ENCODE measurements at regions not wholly inside any gene's neighbourhood (a gene's known extent, or its start where the extent isn't known, plus 50 kb on each side); places are given as distances from the start of the nearest gene placed in this dataset.

DNA sequence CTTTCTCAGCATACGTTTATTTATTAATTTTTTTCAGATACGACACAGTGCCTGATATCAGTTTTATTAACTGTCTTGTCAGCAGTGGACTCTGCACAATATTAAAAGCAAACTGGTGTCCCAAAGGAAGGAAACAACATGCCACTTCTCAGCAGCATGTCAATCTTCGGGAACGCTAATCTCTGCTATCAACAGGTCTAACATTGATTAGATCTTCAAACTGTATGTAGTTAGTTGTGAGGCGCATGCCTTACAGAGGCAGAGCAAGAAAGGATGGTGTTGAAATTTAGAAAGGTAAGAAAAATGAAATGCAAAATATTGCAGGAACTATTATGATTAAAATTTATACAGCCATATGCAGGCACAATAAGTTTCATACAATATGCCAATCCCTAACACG, 233.7 kb upstream of the NDST3 start:
- Histone ChIP-seq H3K27me3 (ENCODE audit: control insufficient read depth in 2 of 2, insufficient read depth in 2 of 2, low read length in 2 of 2) (no peaks in the 10 kb centered on the region), H3K9ac (ENCODE audit: low read depth in 1 of 2, low read length in 2 of 2) (no peak overlapping the region), H3K4me3 (ENCODE audit: low read length in 2 of 2) (no peak overlapping the region), H3K4me1 (ENCODE audit: control insufficient read depth in 2 of 2, insufficient read depth in 2 of 2, low read length in 2 of 2) (no peaks in the 10 kb centered on the region), H3K9me3 (ENCODE audit: control insufficient read depth in 2 of 2, low read length in 2 of 2) (no peaks in the 10 kb centered on the region), H3K36me3 (ENCODE audit: control insufficient read depth in 2 of 2, insufficient read depth in 2 of 2, low read length in 2 of 2) (no peaks in the 10 kb centered on the region), H3K27ac (ENCODE audit: low read depth in 2 of 2, low read length in 2 of 2) (no peak overlapping the region)

DNA sequence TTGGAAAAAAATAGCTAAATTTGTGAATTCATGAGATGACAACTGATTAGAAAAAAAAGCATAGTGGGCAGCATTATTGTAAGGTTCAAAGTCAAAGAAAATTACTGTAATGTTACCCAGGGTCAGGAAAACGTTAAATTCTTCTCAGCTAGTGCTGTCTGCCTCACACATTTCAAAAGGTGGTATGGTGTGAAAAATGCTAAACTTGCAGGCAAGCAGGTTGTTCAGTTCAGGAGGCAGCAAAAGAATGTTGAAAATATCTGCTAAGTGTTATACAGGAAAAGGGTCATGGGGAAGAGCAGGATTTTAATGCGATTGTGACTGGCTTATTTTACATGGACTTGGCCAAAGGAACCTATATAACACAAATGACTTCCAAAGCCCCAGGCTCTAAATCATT, 232.5 kb upstream of the NDST3 start:
- no peak overlapping the region for H3K4me3 ChIP-seq (ENCODE audit: low read length in 2 of 2)
- no peaks in the 10 kb centered on the region for H3K36me3 ChIP-seq (ENCODE audit: control insufficient read depth in 2 of 2, insufficient read depth in 2 of 2, low read length in 2 of 2)
- no peaks in the 10 kb centered on the region for H3K27me3 ChIP-seq (ENCODE audit: control insufficient read depth in 2 of 2, insufficient read depth in 2 of 2, low read length in 2 of 2)
- no peaks in the 10 kb centered on the region for H3K4me1 ChIP-seq (ENCODE audit: control insufficient read depth in 2 of 2, insufficient read depth in 2 of 2, low read length in 2 of 2)
- H3K9me3 ChIP-seq (ENCODE audit: control insufficient read depth in 2 of 2, low read length in 2 of 2): no peaks in the 10 kb centered on the region
- no peak overlapping the region for H3K9ac ChIP-seq (ENCODE audit: low read depth in 1 of 2, low read length in 2 of 2)
- no peak overlapping the region for H3K27ac ChIP-seq (ENCODE audit: low read depth in 2 of 2, low read length in 2 of 2)

DNA sequence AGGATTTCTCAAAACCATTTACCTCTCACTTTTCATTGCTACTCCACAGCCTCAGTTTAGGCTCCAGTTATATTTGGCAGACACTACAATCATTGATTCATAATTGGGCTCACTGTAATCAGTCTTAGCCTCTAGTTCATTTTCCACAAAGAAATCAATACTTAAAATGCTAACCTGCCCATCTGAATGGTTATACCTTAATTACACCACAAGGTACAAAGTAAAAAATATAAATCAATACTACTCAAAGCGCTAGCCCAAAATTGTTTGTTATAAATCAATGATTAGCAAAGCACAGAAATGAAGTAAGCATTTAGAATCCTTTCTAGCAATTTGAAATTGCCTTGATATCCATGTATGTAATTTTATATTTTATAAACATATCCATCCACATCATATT, 222.6 kb upstream of the NDST3 start:
- Histone ChIP-seq H3K36me3 (ENCODE audit: control insufficient read depth in 2 of 2, insufficient read depth in 2 of 2, low read length in 2 of 2) (no peaks in the 10 kb centered on the region), H3K4me3 (ENCODE audit: low read length in 2 of 2) (no peak overlapping the region), H3K4me1 (ENCODE audit: control insufficient read depth in 2 of 2, insufficient read depth in 2 of 2, low read length in 2 of 2) (no peaks in the 10 kb centered on the region), H3K27ac (ENCODE audit: low read depth in 2 of 2, low read length in 2 of 2) (no peak overlapping the region), H3K9ac (ENCODE audit: low read depth in 1 of 2, low read length in 2 of 2) (no peak overlapping the region), H3K27me3 (ENCODE audit: control insufficient read depth in 2 of 2, insufficient read depth in 2 of 2, low read length in 2 of 2) (no peaks in the 10 kb centered on the region), H3K9me3 (ENCODE audit: control insufficient read depth in 2 of 2, low read length in 2 of 2) (no peaks in the 10 kb centered on the region)

DNA sequence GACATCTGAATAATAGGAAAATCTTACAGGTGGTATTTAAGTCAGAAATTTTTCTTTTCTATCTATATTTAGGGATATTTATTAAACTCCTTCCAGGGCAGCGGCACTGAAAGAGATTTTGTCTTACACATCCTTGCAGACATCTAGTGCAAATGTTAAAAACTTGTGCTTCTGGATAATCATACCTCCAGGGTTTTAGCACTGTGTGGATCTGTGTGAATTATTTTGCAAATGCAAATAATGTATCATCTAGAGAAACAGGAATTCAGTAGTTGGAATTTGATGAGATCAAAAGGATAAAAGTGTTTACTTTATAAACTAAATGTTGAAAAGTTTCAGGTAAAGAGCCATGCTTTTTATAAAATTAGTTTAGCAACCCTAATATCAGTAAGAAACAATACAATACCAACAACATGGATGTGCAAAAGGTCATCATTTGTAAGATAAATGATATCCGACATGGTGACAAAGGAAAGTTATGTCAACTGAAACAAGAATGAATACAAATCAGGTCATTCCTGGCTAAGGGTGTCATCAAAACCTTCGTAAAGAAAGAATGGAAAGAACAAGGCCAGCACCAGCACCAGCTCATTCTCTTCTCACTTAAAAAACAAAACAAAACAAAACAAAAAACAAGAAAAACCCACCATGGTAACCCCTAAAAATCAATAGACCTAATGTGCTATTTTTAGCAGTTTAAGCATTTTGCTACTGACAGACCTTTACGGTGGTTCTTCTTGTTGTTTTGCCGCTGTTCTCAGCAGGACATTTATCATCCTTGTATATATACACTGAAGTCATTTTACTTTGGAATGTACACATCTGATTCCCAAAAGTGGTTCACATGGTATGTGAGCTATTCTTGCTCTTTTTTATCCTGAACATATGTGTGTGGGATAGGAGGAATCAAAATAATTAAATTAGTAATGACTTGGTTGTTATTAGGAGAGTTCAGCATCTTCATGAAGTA, 219.7 kb upstream of the NDST3 start:
- H3K36me3 ChIP-seq (ENCODE audit: control insufficient read depth in 2 of 2, insufficient read depth in 2 of 2, low read length in 2 of 2): no peaks in the 10 kb centered on the region
- no peaks in the 10 kb centered on the region for H3K9me3 ChIP-seq (ENCODE audit: control insufficient read depth in 2 of 2, low read length in 2 of 2)
- H3K4me1 ChIP-seq (ENCODE audit: control insufficient read depth in 2 of 2, insufficient read depth in 2 of 2, low read length in 2 of 2): no peaks in the 10 kb centered on the region
- H3K9ac ChIP-seq (ENCODE audit: low read depth in 1 of 2, low read length in 2 of 2): no peak overlapping the region
- no peak overlapping the region for H3K4me3 ChIP-seq (ENCODE audit: low read length in 2 of 2)
- no peaks in the 10 kb centered on the region for H3K27me3 ChIP-seq (ENCODE audit: control insufficient read depth in 2 of 2, insufficient read depth in 2 of 2, low read length in 2 of 2)
- no peak overlapping the region for H3K27ac ChIP-seq (ENCODE audit: low read depth in 2 of 2, low read length in 2 of 2)

DNA sequence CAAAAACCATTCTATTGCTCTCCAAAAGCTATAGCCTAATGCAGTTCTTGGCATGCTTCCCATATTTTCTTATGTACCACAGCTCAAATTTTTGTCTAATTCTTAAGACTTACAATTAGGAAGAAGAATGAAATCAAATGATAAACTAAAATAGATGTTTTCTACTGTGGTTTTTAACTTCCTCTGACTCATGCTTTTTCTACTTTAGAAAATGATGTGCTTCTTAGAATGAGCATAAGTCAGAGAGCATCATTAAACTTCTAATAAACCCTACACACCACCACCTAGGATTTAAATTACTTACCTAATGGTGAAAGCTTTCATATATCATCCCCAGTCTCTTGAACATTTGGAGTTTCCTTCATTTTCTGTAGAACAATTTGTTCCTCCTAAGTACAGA, 217.0 kb upstream of the NDST3 start:
- H3K4me1 ChIP-seq (ENCODE audit: control insufficient read depth in 2 of 2, insufficient read depth in 2 of 2, low read length in 2 of 2): no peaks in the 10 kb centered on the region
- no peaks in the 10 kb centered on the region for H3K9me3 ChIP-seq (ENCODE audit: control insufficient read depth in 2 of 2, low read length in 2 of 2)
- H3K27ac ChIP-seq (ENCODE audit: low read depth in 2 of 2, low read length in 2 of 2): no peak overlapping the region
- no peak overlapping the region for H3K9ac ChIP-seq (ENCODE audit: low read depth in 1 of 2, low read length in 2 of 2)
- H3K4me3 ChIP-seq (ENCODE audit: low read length in 2 of 2): no peak overlapping the region
- no peaks in the 10 kb centered on the region for H3K27me3 ChIP-seq (ENCODE audit: control insufficient read depth in 2 of 2, insufficient read depth in 2 of 2, low read length in 2 of 2)
- no peaks in the 10 kb centered on the region for H3K36me3 ChIP-seq (ENCODE audit: control insufficient read depth in 2 of 2, insufficient read depth in 2 of 2, low read length in 2 of 2)

DNA sequence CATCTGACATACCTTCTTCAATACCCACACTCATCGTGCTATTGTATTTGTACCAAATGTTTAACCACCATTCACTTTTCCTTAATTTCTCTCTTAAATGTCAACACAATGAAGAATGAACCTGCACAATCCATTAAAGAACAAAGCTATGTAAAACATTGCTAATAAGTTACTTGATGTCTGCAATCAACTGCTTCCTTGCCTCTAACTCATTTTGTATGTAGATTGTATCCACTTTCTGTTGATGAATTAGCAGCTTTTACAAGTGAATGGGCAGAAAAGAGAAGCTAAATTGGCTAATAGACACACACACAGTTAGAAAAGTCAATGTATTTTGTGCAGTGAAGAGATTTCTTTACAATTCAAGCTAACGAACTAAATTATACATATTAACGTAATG, 212.5 kb upstream of the NDST3 start:
- no peaks in the 10 kb centered on the region for H3K27me3 ChIP-seq (ENCODE audit: control insufficient read depth in 2 of 2, insufficient read depth in 2 of 2, low read length in 2 of 2)
- no peaks in the 10 kb centered on the region for H3K9me3 ChIP-seq (ENCODE audit: control insufficient read depth in 2 of 2, low read length in 2 of 2)
- H3K36me3 ChIP-seq (ENCODE audit: control insufficient read depth in 2 of 2, insufficient read depth in 2 of 2, low read length in 2 of 2): no peaks in the 10 kb centered on the region
- H3K9ac ChIP-seq (ENCODE audit: low read depth in 1 of 2, low read length in 2 of 2): no peak overlapping the region
- H3K4me3 ChIP-seq (ENCODE audit: low read length in 2 of 2): no peak overlapping the region
- H3K27ac ChIP-seq (ENCODE audit: low read depth in 2 of 2, low read length in 2 of 2): no peak overlapping the region
- no peaks in the 10 kb centered on the region for H3K4me1 ChIP-seq (ENCODE audit: control insufficient read depth in 2 of 2, insufficient read depth in 2 of 2, low read length in 2 of 2)

DNA sequence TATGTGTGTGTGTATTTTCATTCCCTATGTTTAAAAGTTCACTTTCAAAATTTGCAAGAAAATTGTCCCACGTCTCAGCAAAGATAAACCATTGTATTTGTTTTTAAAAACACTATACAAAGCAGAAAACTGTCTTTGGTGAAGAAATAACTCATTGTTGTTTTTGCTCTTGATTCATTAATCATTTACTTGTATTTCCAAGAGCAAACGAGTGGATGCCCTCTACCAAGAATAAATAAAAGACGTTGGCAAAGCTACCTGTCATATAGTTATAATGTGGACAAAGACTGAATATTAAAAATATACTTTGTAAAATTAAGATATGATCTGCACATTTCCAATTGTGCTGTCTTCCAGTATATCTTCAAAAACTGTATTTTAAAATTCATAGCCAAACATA, 210.9 kb upstream of the NDST3 start:
- no peaks in the 10 kb centered on the region for H3K4me1 ChIP-seq (ENCODE audit: control insufficient read depth in 2 of 2, insufficient read depth in 2 of 2, low read length in 2 of 2)
- no peak overlapping the region for H3K4me3 ChIP-seq (ENCODE audit: low read length in 2 of 2)
- no peak overlapping the region for H3K27ac ChIP-seq (ENCODE audit: low read depth in 2 of 2, low read length in 2 of 2)
- H3K9me3 ChIP-seq (ENCODE audit: control insufficient read depth in 2 of 2, low read length in 2 of 2): no peaks in the 10 kb centered on the region
- no peaks in the 10 kb centered on the region for H3K27me3 ChIP-seq (ENCODE audit: control insufficient read depth in 2 of 2, insufficient read depth in 2 of 2, low read length in 2 of 2)
- H3K36me3 ChIP-seq (ENCODE audit: control insufficient read depth in 2 of 2, insufficient read depth in 2 of 2, low read length in 2 of 2): no peaks in the 10 kb centered on the region
- no peak overlapping the region for H3K9ac ChIP-seq (ENCODE audit: low read depth in 1 of 2, low read length in 2 of 2)

DNA sequence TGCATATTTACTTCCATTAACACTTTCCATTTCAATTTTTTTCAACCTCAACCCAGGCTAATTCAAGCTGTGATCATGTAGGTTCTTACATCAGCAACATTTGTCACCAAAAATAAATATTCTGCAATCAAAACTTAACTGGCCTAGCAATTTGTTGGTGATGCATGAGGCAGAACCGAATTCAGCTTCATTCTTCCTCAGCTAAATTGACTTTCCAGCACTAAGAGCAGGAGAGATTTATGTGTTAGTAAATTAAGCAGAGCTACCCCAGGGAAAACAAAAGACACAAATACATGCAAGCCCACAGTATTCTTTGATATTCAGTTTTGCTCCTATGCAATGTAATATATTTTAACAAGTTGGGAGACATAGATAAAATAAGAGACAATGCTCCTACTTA, 208.7 kb upstream of the NDST3 start:
- H3K9me3 ChIP-seq (ENCODE audit: control insufficient read depth in 2 of 2, low read length in 2 of 2): no peaks in the 10 kb centered on the region
- no peaks in the 10 kb centered on the region for H3K4me1 ChIP-seq (ENCODE audit: control insufficient read depth in 2 of 2, insufficient read depth in 2 of 2, low read length in 2 of 2)
- no peak overlapping the region for H3K27ac ChIP-seq (ENCODE audit: low read depth in 2 of 2, low read length in 2 of 2)
- no peaks in the 10 kb centered on the region for H3K27me3 ChIP-seq (ENCODE audit: control insufficient read depth in 2 of 2, insufficient read depth in 2 of 2, low read length in 2 of 2)
- no peaks in the 10 kb centered on the region for H3K36me3 ChIP-seq (ENCODE audit: control insufficient read depth in 2 of 2, insufficient read depth in 2 of 2, low read length in 2 of 2)
- no peak overlapping the region for H3K4me3 ChIP-seq (ENCODE audit: low read length in 2 of 2)
- no peak overlapping the region for H3K9ac ChIP-seq (ENCODE audit: low read depth in 1 of 2, low read length in 2 of 2)

DNA sequence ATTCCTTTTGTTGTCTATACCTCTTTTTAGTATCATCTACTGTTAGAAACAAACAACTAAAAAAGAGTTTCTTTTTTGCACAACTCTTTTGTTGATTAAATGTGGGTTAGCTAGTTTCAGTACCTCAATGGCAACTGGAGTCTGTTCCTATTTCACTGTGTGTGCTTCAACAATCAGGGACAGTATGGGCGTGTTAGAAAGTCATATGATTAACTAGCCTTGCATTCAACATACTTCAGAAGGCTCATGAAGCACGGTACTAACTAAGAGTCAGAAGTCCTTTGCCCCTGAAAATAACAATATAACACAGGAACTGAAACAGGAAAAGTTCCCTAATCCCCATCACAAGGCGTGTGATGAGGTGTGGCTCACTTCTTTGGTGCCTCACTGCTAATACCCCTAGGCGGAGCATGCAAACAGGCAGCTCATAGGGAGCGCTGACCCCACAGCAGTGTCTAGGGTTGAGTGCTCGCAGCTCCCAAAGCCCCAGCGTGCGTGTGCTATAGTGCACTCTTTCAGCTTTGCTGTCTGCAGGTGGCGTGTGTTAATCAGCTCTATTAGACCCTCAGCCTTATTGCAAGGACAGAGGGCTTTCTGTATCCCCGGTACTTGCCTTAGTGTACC, 203.1 kb upstream of the NDST3 start:
- no peak overlapping the region for H3K27ac ChIP-seq (ENCODE audit: low read depth in 2 of 2, low read length in 2 of 2)
- no peaks in the 10 kb centered on the region for H3K4me1 ChIP-seq (ENCODE audit: control insufficient read depth in 2 of 2, insufficient read depth in 2 of 2, low read length in 2 of 2)
- H3K4me3 ChIP-seq (ENCODE audit: low read length in 2 of 2): no peak overlapping the region
- no peaks in the 10 kb centered on the region for H3K36me3 ChIP-seq (ENCODE audit: control insufficient read depth in 2 of 2, insufficient read depth in 2 of 2, low read length in 2 of 2)
- no peaks in the 10 kb centered on the region for H3K27me3 ChIP-seq (ENCODE audit: control insufficient read depth in 2 of 2, insufficient read depth in 2 of 2, low read length in 2 of 2)
- H3K9ac ChIP-seq (ENCODE audit: low read depth in 1 of 2, low read length in 2 of 2): no peak overlapping the region
- H3K9me3 ChIP-seq (ENCODE audit: control insufficient read depth in 2 of 2, low read length in 2 of 2): no peaks in the 10 kb centered on the region

DNA sequence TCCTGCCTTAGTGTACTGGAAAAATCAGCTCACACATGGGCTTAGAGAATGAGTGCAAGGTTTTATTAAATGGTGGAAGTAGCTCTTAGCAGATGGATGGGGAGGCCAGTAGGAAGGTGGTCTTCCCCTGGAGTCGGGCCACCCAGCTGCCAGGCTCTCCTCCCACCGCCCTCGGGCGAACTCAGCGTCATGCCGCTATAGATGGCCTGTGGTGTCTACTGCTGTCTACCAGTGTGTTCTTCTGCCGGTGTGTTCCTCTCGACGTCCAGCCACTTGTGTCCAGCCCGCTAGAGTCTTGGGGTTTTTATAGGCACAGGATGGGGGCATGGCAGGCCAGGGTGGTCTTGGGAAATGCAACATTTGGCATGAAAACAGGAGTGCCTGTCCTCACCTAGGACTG, 198.7 kb upstream of the NDST3 start:
- H3K4me1 ChIP-seq (ENCODE audit: control insufficient read depth in 2 of 2, insufficient read depth in 2 of 2, low read length in 2 of 2): no peaks in the 10 kb centered on the region
- H3K9ac ChIP-seq (ENCODE audit: low read depth in 1 of 2, low read length in 2 of 2): no peak overlapping the region
- H3K4me3 ChIP-seq (ENCODE audit: low read length in 2 of 2): no peak overlapping the region

More for the DNA sequence above, 198.7 kb upstream of the NDST3 start:
- no peaks in the 10 kb centered on the region for H3K9me3 ChIP-seq (ENCODE audit: control insufficient read depth in 2 of 2, low read length in 2 of 2)
- no peak overlapping the region for H3K27ac ChIP-seq (ENCODE audit: low read depth in 2 of 2, low read length in 2 of 2)
- H3K36me3 ChIP-seq (ENCODE audit: control insufficient read depth in 2 of 2, insufficient read depth in 2 of 2, low read length in 2 of 2): no peaks in the 10 kb centered on the region
- H3K27me3 ChIP-seq (ENCODE audit: control insufficient read depth in 2 of 2, insufficient read depth in 2 of 2, low read length in 2 of 2): no peaks in the 10 kb centered on the region
